Upper lobe of left lung (tissue), 4 donors: ENCODE measurements at regions not wholly inside any gene's neighbourhood (a gene's known extent, or its start where the extent isn't known, plus 50 kb on each side); places are given as distances from the start of the nearest gene placed in this dataset.

ENCODE experiments used
- EP300 ChIP-seq, 4 donors: sonication (generic); formaldehyde crosslinking; IDR thresholded peaks; one replicate each; pipeline ENCODE4 v1.5.1; 2017; ENCODE audit warnings: antibody characterized with exemption in 4 of 4, control low read depth in 2 of 4
- POLR2A ChIP-seq, 4 donors: fragments of 450-650 bp; IDR thresholded peaks; one replicate each; pipeline ENCODE4 v1.5.1; 2016 to 2017; ENCODE audit warnings: antibody characterized with exemption in 4 of 4, mild to moderate bottlenecking in 2 of 4
- TF ChIP-seq, protein P1 (sequence below), 6 experiments: fragments of 450-650 bp in 4 of 6; fragments of 200-600 bp in 2 of 6; sonication (generic) in 2 of 6; IDR thresholded peaks; one replicate each; pipeline ENCODE4 v1.5.1; 2016 to 2019; ENCODE audit warnings: antibody characterized with exemption in 6 of 6

DNA sequence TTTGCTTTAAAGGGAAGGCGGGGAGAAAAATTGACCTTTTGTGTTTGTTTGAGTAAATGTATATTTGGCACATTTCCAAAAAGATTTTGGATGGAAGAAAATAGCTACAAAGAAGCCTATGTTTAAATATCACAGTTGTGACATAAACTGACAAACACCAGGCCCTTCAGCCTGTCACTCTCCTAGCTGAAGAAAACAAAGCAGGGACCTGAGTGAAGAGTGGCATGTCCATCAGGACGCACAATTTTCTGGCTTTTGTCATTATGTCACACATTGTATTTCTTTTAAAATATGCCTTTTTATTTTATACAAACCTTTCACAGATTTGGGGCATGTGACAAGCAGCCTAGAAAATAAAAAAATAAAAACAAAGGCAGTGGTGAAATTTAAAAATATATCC is 241.2 kb downstream of the OGFRL1 start:
- TF ChIP-seq, protein P1, sequence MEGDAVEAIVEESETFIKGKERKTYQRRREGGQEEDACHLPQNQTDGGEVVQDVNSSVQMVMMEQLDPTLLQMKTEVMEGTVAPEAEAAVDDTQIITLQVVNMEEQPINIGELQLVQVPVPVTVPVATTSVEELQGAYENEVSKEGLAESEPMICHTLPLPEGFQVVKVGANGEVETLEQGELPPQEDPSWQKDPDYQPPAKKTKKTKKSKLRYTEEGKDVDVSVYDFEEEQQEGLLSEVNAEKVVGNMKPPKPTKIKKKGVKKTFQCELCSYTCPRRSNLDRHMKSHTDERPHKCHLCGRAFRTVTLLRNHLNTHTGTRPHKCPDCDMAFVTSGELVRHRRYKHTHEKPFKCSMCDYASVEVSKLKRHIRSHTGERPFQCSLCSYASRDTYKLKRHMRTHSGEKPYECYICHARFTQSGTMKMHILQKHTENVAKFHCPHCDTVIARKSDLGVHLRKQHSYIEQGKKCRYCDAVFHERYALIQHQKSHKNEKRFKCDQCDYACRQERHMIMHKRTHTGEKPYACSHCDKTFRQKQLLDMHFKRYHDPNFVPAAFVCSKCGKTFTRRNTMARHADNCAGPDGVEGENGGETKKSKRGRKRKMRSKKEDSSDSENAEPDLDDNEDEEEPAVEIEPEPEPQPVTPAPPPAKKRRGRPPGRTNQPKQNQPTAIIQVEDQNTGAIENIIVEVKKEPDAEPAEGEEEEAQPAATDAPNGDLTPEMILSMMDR (IDR thresholded peaks at IDR 0.05): no peak
- TF ChIP-seq EP300 (IDR thresholded peaks at IDR 0.05) (no peak), POLR2A (IDR thresholded peaks at IDR 0.05) (no peak)
